ENCODE measurements at regions not wholly inside any gene's neighbourhood (a gene's known extent, or its start where the extent isn't known, plus 50 kb on each side); places are given as distances from the start of the nearest gene placed in this dataset.

- no TSS peak for BruUV-seq (replicated peaks)
- Histone ChIP-seq H3K4me3 (ENCODE audit: low read depth in 2 of 2, low read length in 2 of 2) (no peak overlapping the region), H3K27ac (ENCODE audit: low read length) (no peak overlapping the region), H3K9me3 (ENCODE audit: control insufficient read depth, insufficient read depth, low read depth, low read length) (no peaks in the 10 kb centered on the region), H3K36me3 (ENCODE audit: control insufficient read depth, insufficient read depth, low read length) (no peaks in the 10 kb centered on the region), H3K27me3 (ENCODE audit: control insufficient read depth, insufficient read depth, low read length) (no peaks in the 10 kb centered on the region), H3K4me1 (ENCODE audit: control insufficient read depth, insufficient read depth, low read length) (peaks cover 16% of the 10 kb centered on the region)
- DNase-seq (ENCODE audit: low read depth, low spot score) (no peak), ATAC-seq (no peak)
- ChIA-PET POLR2A (no interaction called here), CTCF (no interaction called here)
- in situ Hi-C loops (cut with HindIII; ENCODE audit: low pct_unique_long_range_greater_than_20kb, low sequenced_read_pairs) = no loop called here
- intact Hi-C loops (cut with micrococcal nuclease; ENCODE audit: unreplicated experiment) = no loop called here
- TF ChIP-seq SIN3A (IDR thresholded peaks at IDR 0.05; ENCODE audit: borderline replicate concordance, insufficient read depth, low read depth, low read length) = no peak
- TF ChIP-seq CTCF (IDR thresholded peaks at IDR 0.05) = no peak
- TF ChIP-seq POLR2AphosphoS5 (IDR thresholded peaks at IDR 0.05; ENCODE audit: low read depth, low read length) = no peak
- TF ChIP-seq TCF7L2 (IDR thresholded peaks at IDR 0.05; ENCODE audit: low read depth, low read length) = no peak
- TF ChIP-seq REST (IDR thresholded peaks at IDR 0.05; ENCODE audit: insufficient read depth in 1 of 2, low read depth in 2 of 2, low read length in 1 of 2) = no peak
Measured at GRCh38 chr15:99452010-99452409, 113.8 kb upstream of the MEF2A start.

GRCh38 chr15:99452728-99453636, 112.8 kb upstream of the MEF2A start:
- intact Hi-C loops (cut with micrococcal nuclease; ENCODE audit: unreplicated experiment) (no loop called here), in situ Hi-C loops (cut with HindIII; ENCODE audit: low pct_unique_long_range_greater_than_20kb, low sequenced_read_pairs) (no loop called here)
- no peaks in the 10 kb centered on the region for H3K36me3 ChIP-seq (ENCODE audit: control insufficient read depth, insufficient read depth, low read length)
- no peaks in the 10 kb centered on the region for H3K9me3 ChIP-seq (ENCODE audit: control insufficient read depth, insufficient read depth, low read depth, low read length)
- BruUV-seq (replicated peaks) = no TSS peak
- ChIA-PET CTCF (no interaction called here), POLR2A (no interaction called here)
- H3K27ac ChIP-seq (ENCODE audit: low read length) = no peak overlapping the region
- 0 out of 2 replicates have a peak, but pooled peaks have one; percentile 8 for ATAC-seq
- DNase-seq (ENCODE audit: low read depth, low spot score) = no peak
- peaks cover 16% of the 10 kb centered on the region for H3K4me1 ChIP-seq (ENCODE audit: control insufficient read depth, insufficient read depth, low read length)
- no peaks in the 10 kb centered on the region for H3K27me3 ChIP-seq (ENCODE audit: control insufficient read depth, insufficient read depth, low read length)
- TF ChIP-seq TCF7L2 (IDR thresholded peaks at IDR 0.05; ENCODE audit: low read depth, low read length) (no peak), POLR2AphosphoS5 (IDR thresholded peaks at IDR 0.05; ENCODE audit: low read depth, low read length) (no peak), REST (IDR thresholded peaks at IDR 0.05; ENCODE audit: insufficient read depth in 1 of 2, low read depth in 2 of 2, low read length in 1 of 2) (no peak), SIN3A (IDR thresholded peaks at IDR 0.05; ENCODE audit: borderline replicate concordance, insufficient read depth, low read depth, low read length) (no peak), CTCF (IDR thresholded peaks at IDR 0.05) (no peak)
- no peak overlapping the region for H3K4me3 ChIP-seq (ENCODE audit: low read depth in 2 of 2, low read length in 2 of 2)
